Neuronal stem cell (in vitro differentiated cells): ENCODE measurements at regions not wholly inside any gene's neighbourhood (a gene's known extent, or its start where the extent isn't known, plus 50 kb on each side); places are given as distances from the start of the nearest gene placed in this dataset.

ENCODE experiments used
- DNase-seq: peaks from one replicate; pipeline ENCODE4 v3.0.0-alpha.2; 2013; ENCODE audit warnings: low spot score
- H2AFZ ChIP-seq: one replicate; pipeline ENCODE4 v1.6.1; 2013; ENCODE audit warnings: mild to moderate bottlenecking, low read length, inconsistent platforms
- H2AK5ac ChIP-seq: 2 replicates; pipeline ENCODE4 v1.6.1; 2013; ENCODE audit warnings: low read depth, mild to moderate bottlenecking, inconsistent platforms, low read length, moderate library complexity, mixed read lengths
- H2BK120ac ChIP-seq: 2 replicates; pipeline ENCODE4 v1.6.1; 2013; ENCODE audit warnings: low read depth, mild to moderate bottlenecking, inconsistent platforms, low read length, moderate library complexity, mixed read lengths
- H2BK12ac ChIP-seq: one replicate; pipeline ENCODE4 v1.6.1; 2013; ENCODE audit warnings: low read length, inconsistent platforms
- H2BK15ac ChIP-seq: 2 replicates; pipeline ENCODE4 v1.6.1; 2013; ENCODE audit warnings: mild to moderate bottlenecking, low read length, inconsistent platforms, mixed read lengths
- H2BK5ac ChIP-seq: one replicate; pipeline ENCODE4 v1.6.1; 2013; ENCODE audit warnings: inconsistent platforms, mild to moderate bottlenecking, low read length, moderate library complexity
- H3K14ac ChIP-seq: one replicate; pipeline ENCODE4 v1.6.1; 2013; ENCODE audit warnings: low read length, inconsistent platforms
- H3K18ac ChIP-seq: 2 replicates; pipeline ENCODE4 v1.6.1; 2013; ENCODE audit warnings: low read length, inconsistent platforms
- H3K23ac ChIP-seq: 2 replicates; pipeline ENCODE4 v1.6.1; 2013; ENCODE audit warnings: low read depth, mild to moderate bottlenecking, mixed read lengths, low read length, inconsistent platforms; ENCODE audit not compliant: poor library complexity
- H3K27ac ChIP-seq: replicated peaks from 3 replicates; pipeline ENCODE4 v1.5.1; 2013; ENCODE audit warnings: low read length, inconsistent platforms
- H3K27me3 ChIP-seq, 3 experiments: 2 replicates each; pipeline ENCODE4 v1.6.1; 2013; ENCODE audit warnings: low read length in 3 of 3, mild to moderate bottlenecking in 2 of 3, inconsistent platforms in 1 of 3, low read depth in 1 of 3, mixed read lengths in 1 of 3, moderate library complexity in 1 of 3; ENCODE audit not compliant: control insufficient read depth in 3 of 3, insufficient read depth in 3 of 3
- H3K36me3 ChIP-seq, 2 donors: replicated peaks in 1 of 2; 2 replicates each; pipeline ENCODE4 v1.6.1; 2013; ENCODE audit warnings: low read length in 2 of 2; ENCODE audit not compliant: control insufficient read depth in 2 of 2, insufficient read depth in 2 of 2
- H3K4ac ChIP-seq: 2 replicates; pipeline ENCODE4 v1.6.1; 2013; ENCODE audit warnings: inconsistent platforms, mild to moderate bottlenecking, low read length, moderate library complexity
- H3K4me1 ChIP-seq, 2 donors: 1 replicate in 1 of 2; 2 replicates in 1 of 2; pipeline ENCODE4 v1.6.1; 2013; ENCODE audit warnings: low read length in 2 of 2, low read depth in 1 of 2; ENCODE audit not compliant: control insufficient read depth in 2 of 2, insufficient read depth in 1 of 2
- H3K4me2 ChIP-seq: one replicate; pipeline ENCODE4 v1.6.1; 2013; ENCODE audit warnings: mild to moderate bottlenecking, low read length, inconsistent platforms; ENCODE audit not compliant: insufficient read depth, poor library complexity, severe bottlenecking
- H3K4me3 ChIP-seq, 2 donors: 2 replicates each; pipeline ENCODE4 v1.5.1; 2013; ENCODE audit warnings: low read length in 2 of 2, mild to moderate bottlenecking in 2 of 2, inconsistent platforms in 1 of 2, moderate library complexity in 1 of 2
- H3K79me1 ChIP-seq: one replicate; pipeline ENCODE4 v1.6.1; 2013; ENCODE audit warnings: low read depth, mild to moderate bottlenecking, inconsistent platforms, low read length, moderate library complexity
- H3K9ac ChIP-seq: one replicate; pipeline ENCODE4 v1.6.1; 2013; ENCODE audit warnings: mild to moderate bottlenecking, low read depth, low read length, inconsistent platforms; ENCODE audit not compliant: poor library complexity
- H3K9me3 ChIP-seq, 2 donors: replicated peaks in 1 of 2; 2 replicates each; pipeline versions ENCODE3 to v1.6.1; 2013; ENCODE audit warnings: low read length in 2 of 2, mild to moderate bottlenecking in 2 of 2, inconsistent platforms in 1 of 2, low read depth in 1 of 2, mixed read lengths in 1 of 2, moderate library complexity in 1 of 2; ENCODE audit not compliant: control insufficient read depth in 2 of 2, insufficient read depth in 1 of 2
- H4K8ac ChIP-seq: one replicate; pipeline ENCODE4 v1.6.1; 2013; ENCODE audit warnings: low read depth, mild to moderate bottlenecking, inconsistent platforms, low read length, moderate library complexity
- H4K91ac ChIP-seq: one replicate; pipeline ENCODE4 v1.6.1; 2013; ENCODE audit warnings: low read length, low read depth, mild to moderate bottlenecking, inconsistent platforms; ENCODE audit not compliant: poor library complexity
- WGBS, 2 donors: extraction: QIAGEN DNeasy Blood & Tissue Kit; methylation state at CpG; one replicate each; pipeline ENCODE4 v1.1.7; 2013; ENCODE audit warnings: missing lambda C conversion rate in 2 of 2, mixed read lengths in 1 of 2; ENCODE audit not compliant: insufficient read length in 2 of 2, insufficient replicate concordance in 1 of 2; ENCODE audit errors: extremely low coverage in 2 of 2; 5-methylcytosine and 5-hydroxymethylcytosine counted together

DNA sequence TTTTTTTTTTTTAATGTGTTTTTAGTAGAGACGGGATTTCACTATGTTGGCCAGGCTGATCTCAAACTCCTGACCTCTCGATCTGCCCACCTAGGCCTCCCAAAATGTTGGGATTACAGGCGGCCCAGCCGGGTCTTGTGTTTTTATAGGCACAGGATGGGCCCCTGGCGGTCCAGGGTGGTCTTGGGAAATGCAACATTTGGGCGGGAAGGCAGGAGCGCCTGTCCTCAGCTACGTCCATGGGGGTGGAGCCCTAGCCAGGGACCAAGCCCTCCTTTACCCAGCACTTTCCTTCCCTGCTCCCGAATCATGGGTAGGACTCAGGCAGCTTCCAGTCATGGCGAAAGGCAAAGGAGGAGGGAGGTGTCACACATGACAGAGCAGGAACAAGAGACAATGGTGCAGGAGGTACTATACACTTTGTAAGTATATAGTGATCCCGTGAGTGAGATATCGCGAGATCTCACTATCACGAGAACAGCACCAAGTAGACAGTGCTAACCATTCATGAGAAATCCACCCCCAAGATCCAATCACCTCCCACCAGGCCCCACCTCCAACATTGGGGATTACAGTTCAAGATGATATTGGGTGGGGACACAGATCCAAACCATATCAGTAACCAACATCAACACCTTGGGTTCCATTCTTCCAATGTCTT is 226.7 kb upstream of the WSCD1 start:
- no peak overlapping the region for H2BK120ac ChIP-seq
- no peak overlapping the region for H2AFZ ChIP-seq
- H4K91ac ChIP-seq = no peak overlapping the region
- H3K4me3 ChIP-seq = no peak overlapping the region
- peak overlapping the region; percentile 10 for H2AK5ac ChIP-seq
- H3K9me3 ChIP-seq = no peaks in the 10 kb centered on the region
- H3K27me3 ChIP-seq = no peaks in the 10 kb centered on the region
- no peaks in the 10 kb centered on the region for H3K36me3 ChIP-seq
- no peak overlapping the region for H3K14ac ChIP-seq
- no peak overlapping the region for H3K4ac ChIP-seq
- no peaks in the 10 kb centered on the region for H3K4me1 ChIP-seq
- H3K18ac ChIP-seq = peak overlapping the region; percentile 19
- no CpG with 5 or more reads among the region's 14 CpGs for WGBS, 2 donors
- H2BK12ac ChIP-seq = peak overlapping the region; percentile 11
- no peak overlapping the region for H2BK15ac ChIP-seq
- H2BK5ac ChIP-seq = no peak overlapping the region
- no peak for DNase-seq
- no peak overlapping the region for H3K9ac ChIP-seq
- no peaks in the 10 kb centered on the region for H3K79me1 ChIP-seq
- H4K8ac ChIP-seq = no peak overlapping the region
- H3K4me2 ChIP-seq = no peak overlapping the region
- H3K27ac ChIP-seq = no peak overlapping the region
- H3K23ac ChIP-seq = no peak overlapping the region

- no peak overlapping the region for H3K4me3 ChIP-seq
- H3K4me1 ChIP-seq = no peaks in the 10 kb centered on the region
- H3K9me3 ChIP-seq = no peaks in the 10 kb centered on the region
- H2BK12ac ChIP-seq = no peak overlapping the region
- no peak overlapping the region for H3K23ac ChIP-seq
- H4K91ac ChIP-seq = no peak overlapping the region
- no peak overlapping the region for H4K8ac ChIP-seq
- H2BK15ac ChIP-seq = no peak overlapping the region
- no peak overlapping the region for H3K27ac ChIP-seq
- H3K79me1 ChIP-seq = no peaks in the 10 kb centered on the region
- no peak overlapping the region for H3K9ac ChIP-seq
- WGBS, 2 donors = no CpG with 5 or more reads among the region's 5 CpGs
- H2BK5ac ChIP-seq = no peak overlapping the region
- H2AFZ ChIP-seq = no peak overlapping the region
- DNase-seq = no peak
- H2BK120ac ChIP-seq = no peak overlapping the region
- H3K27me3 ChIP-seq = no peaks in the 10 kb centered on the region
- no peaks in the 10 kb centered on the region for H3K36me3 ChIP-seq
- no peak overlapping the region for H3K14ac ChIP-seq
- no peak overlapping the region for H2AK5ac ChIP-seq
- no peak overlapping the region for H3K4ac ChIP-seq
- H3K4me2 ChIP-seq = no peak overlapping the region
- no peak overlapping the region for H3K18ac ChIP-seq
These were observed 224.2 kb upstream of the WSCD1 start for GRCh38 chr17:5846001-5846400.

DNA sequence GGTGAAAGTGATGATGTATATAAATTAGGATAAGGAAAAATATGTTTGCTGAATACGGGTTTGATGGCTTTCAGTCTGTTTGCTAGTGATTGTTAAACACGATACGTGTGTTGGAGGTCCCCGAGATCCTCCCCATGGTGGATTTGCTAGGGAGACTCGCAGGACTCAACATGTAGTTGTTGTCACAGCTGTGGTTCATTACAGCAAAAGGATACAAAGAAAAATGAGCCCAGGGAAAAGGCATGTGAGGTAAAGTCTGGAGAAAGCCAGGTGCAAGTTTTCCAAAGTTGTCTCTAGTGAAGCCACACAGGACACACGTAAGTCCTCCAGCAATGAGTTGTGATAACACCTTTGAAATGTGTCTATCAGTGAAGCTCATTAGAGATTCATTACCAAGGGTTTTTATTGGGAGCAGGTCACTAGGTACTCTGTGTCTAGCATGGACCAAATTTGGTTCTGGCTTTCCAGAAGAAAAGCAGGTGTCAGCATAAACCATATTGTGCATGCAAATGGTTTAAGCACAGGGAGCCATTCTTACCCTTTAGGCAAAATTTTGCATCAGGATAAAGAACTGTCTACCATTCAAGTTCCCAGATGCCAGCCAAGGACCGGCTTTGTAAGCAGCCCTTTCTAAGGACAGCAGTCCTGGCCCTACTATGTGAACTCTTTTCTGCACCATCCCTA is 215.2 kb upstream of the WSCD1 start:
- Histone ChIP-seq H2AFZ (no peak overlapping the region), H4K91ac (no peak overlapping the region), H2BK5ac (no peak overlapping the region), H2AK5ac (no peak overlapping the region), H2BK12ac (no peak overlapping the region), H3K4ac (no peak overlapping the region), H3K4me3 (no peak overlapping the region), H3K9ac (no peak overlapping the region), H2BK120ac (no peak overlapping the region), H3K36me3 (no peaks in the 10 kb centered on the region), H4K8ac (no peak overlapping the region), H3K79me1 (no peaks in the 10 kb centered on the region), H3K4me2 (no peak overlapping the region), H3K27ac (no peak overlapping the region), H3K4me1 (no peaks in the 10 kb centered on the region), H2BK15ac (no peak overlapping the region), H3K9me3 (no peaks in the 10 kb centered on the region), H3K18ac (no peak overlapping the region), H3K27me3 (no peaks in the 10 kb centered on the region), H3K23ac (no peak overlapping the region), H3K14ac (no peak overlapping the region)
- no peak for DNase-seq
- 100% methylated on average over 1 of the region's 7 CpGs; no CpG with 5 or more reads in 1 of the 2 donors for WGBS, 2 donors

GRCh38 chr17:5861246-5861645 is 208.9 kb upstream of the WSCD1 start:
- WGBS, 2 donors = no CpG with 5 or more reads among the region's 4 CpGs
- no peak overlapping the region for H4K8ac ChIP-seq
- no peak for DNase-seq
- no peak overlapping the region for H3K4ac ChIP-seq
- no peak overlapping the region for H2BK5ac ChIP-seq
- no peaks in the 10 kb centered on the region for H3K79me1 ChIP-seq
- H4K91ac ChIP-seq = no peak overlapping the region
- H3K36me3 ChIP-seq = no peaks in the 10 kb centered on the region
- no peak overlapping the region for H3K23ac ChIP-seq
- no peak overlapping the region for H3K9ac ChIP-seq
- no peak overlapping the region for H3K4me3 ChIP-seq
- H3K27ac ChIP-seq = no peak overlapping the region
- H2BK15ac ChIP-seq = no peak overlapping the region
- H3K18ac ChIP-seq = no peak overlapping the region
- H2AK5ac ChIP-seq = no peak overlapping the region
- H3K4me1 ChIP-seq = no peaks in the 10 kb centered on the region
- H3K4me2 ChIP-seq = no peak overlapping the region
- H3K14ac ChIP-seq = no peak overlapping the region
- no peaks in the 10 kb centered on the region for H3K27me3 ChIP-seq
- no peak overlapping the region for H2BK12ac ChIP-seq
- H2AFZ ChIP-seq = no peak overlapping the region
- no peak overlapping the region for H2BK120ac ChIP-seq
- H3K9me3 ChIP-seq = no peaks in the 10 kb centered on the region
